ENCODE measurements at regions not wholly inside any gene's neighbourhood (a gene's known extent, or its start where the extent isn't known, plus 50 kb on each side); places are given as distances from the start of the nearest gene placed in this dataset.

DNA sequence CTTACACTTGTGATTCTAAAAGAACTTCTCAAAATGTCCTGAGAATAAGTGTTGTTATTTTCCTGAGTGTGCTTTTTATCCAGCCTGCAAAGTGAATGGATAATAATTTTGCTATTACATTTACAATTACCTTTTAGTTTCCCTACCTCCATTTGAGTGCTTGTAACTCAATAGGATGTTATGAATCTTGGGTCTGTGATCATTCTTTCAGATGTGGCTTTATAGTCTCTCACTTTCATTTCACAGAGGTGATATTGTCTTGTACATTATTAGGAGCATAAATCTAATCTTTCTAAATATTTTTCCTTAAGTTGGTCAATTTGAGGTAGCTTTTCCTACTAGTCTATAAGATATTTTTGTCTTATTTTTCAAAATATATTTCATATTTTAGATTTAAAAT lies 386.3 kb upstream of the EPHA6 start:
- BruUV-seq (replicated peaks): no TSS peak
- DNase-seq (ENCODE audit: low spot score): no peak
- Histone ChIP-seq H3K4me1 (ENCODE audit: insufficient read depth, low read length, poor library complexity, severe bottlenecking) (no peaks in the 10 kb centered on the region), H3K27ac (ENCODE audit: low read depth, low read length, poor library complexity, severe bottlenecking) (no peak overlapping the region), H3K4me3 (ENCODE audit: low read depth, low read length, poor library complexity, severe bottlenecking) (no peak overlapping the region), H3K36me3 (ENCODE audit: insufficient read depth, low read length, poor library complexity, severe bottlenecking) (no peaks in the 10 kb centered on the region), H3K27me3 (replicated peaks; ENCODE audit: insufficient read depth, low read depth, low read length, poor library complexity) (no peaks in the 10 kb centered on the region), H3K9me3 (ENCODE audit: low read depth, low read length, poor library complexity, severe bottlenecking) (peaks cover 31% of the 10 kb centered on the region)
- ChIA-PET POLR2A (ENCODE audit: low non-redundant PET) (no interaction called here), CTCF (no interaction called here)
- TF ChIP-seq EZH2 (IDR thresholded peaks at IDR 0.05; ENCODE audit: borderline replicate concordance, low read depth, low read length, poor library complexity, severe bottlenecking): no peak
- TF ChIP-seq, protein P1, sequence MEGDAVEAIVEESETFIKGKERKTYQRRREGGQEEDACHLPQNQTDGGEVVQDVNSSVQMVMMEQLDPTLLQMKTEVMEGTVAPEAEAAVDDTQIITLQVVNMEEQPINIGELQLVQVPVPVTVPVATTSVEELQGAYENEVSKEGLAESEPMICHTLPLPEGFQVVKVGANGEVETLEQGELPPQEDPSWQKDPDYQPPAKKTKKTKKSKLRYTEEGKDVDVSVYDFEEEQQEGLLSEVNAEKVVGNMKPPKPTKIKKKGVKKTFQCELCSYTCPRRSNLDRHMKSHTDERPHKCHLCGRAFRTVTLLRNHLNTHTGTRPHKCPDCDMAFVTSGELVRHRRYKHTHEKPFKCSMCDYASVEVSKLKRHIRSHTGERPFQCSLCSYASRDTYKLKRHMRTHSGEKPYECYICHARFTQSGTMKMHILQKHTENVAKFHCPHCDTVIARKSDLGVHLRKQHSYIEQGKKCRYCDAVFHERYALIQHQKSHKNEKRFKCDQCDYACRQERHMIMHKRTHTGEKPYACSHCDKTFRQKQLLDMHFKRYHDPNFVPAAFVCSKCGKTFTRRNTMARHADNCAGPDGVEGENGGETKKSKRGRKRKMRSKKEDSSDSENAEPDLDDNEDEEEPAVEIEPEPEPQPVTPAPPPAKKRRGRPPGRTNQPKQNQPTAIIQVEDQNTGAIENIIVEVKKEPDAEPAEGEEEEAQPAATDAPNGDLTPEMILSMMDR (conservative IDR thresholded peaks at IDR 0.05; ENCODE audit: low read depth, low read length): no peak
- intact Hi-C loops (cut with micrococcal nuclease; ENCODE audit: unreplicated experiment): no loop called here

DNA sequence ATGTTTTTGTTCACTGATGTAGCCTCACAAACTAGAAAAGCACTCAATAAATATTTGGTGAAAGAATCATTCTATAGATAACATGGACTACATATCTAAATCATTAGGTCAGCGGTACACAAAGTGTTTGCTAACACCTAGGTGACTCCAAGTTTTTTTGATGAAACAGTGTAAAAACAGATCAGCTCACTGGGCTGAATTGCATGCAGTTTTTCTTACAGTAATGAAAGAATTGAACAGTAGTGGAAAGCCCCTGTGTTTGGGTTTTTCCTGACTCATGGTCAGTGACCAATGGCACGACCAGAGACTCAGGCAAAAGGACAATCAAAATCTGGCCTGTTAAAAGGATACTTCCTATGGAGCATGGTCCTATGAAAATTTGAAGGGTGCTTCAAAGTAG lies 384.3 kb upstream of the EPHA6 start:
- H3K27me3 ChIP-seq (replicated peaks; ENCODE audit: insufficient read depth, low read depth, low read length, poor library complexity): no peaks in the 10 kb centered on the region
- POLR2A ChIA-PET (ENCODE audit: low non-redundant PET): no interaction called here
- peaks cover 33% of the 10 kb centered on the region for H3K9me3 ChIP-seq (ENCODE audit: low read depth, low read length, poor library complexity, severe bottlenecking)
- DNase-seq (ENCODE audit: low spot score): no peak
- H3K4me1 ChIP-seq (ENCODE audit: insufficient read depth, low read length, poor library complexity, severe bottlenecking): no peaks in the 10 kb centered on the region
- CTCF ChIA-PET: no interaction called here
- H3K4me3 ChIP-seq (ENCODE audit: low read depth, low read length, poor library complexity, severe bottlenecking): no peak overlapping the region
- no peak for TF ChIP-seq EZH2 (IDR thresholded peaks at IDR 0.05; ENCODE audit: borderline replicate concordance, low read depth, low read length, poor library complexity, severe bottlenecking)
- TF ChIP-seq, protein P1 (conservative IDR thresholded peaks at IDR 0.05; ENCODE audit: low read depth, low read length): no peak
- no peak overlapping the region for H3K27ac ChIP-seq (ENCODE audit: low read depth, low read length, poor library complexity, severe bottlenecking)
- H3K36me3 ChIP-seq (ENCODE audit: insufficient read depth, low read length, poor library complexity, severe bottlenecking): no peaks in the 10 kb centered on the region
- no TSS peak for BruUV-seq (replicated peaks)
- intact Hi-C loops (cut with micrococcal nuclease; ENCODE audit: unreplicated experiment): no loop called here

DNA sequence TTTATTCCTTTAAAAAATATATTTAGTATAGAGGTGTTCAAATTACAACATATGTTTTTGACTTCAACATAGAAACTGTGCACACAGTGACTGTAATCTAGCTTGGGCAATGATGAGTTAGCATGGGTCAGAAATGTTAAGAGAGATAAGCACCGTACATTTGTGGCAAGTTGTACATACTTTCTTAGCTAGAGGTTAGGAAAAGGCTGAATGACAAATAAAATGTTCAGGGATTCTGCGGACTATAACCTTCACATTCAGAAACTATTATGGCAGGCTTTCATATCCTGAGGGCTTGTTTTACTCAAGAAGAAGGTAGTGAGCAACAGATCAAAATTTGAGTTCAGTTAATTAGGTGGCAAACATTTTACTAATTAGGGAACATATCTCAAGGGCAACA lies 379.7 kb upstream of the EPHA6 start:
- intact Hi-C loops (cut with micrococcal nuclease; ENCODE audit: unreplicated experiment): no loop called here
- TF ChIP-seq, protein P1 (conservative IDR thresholded peaks at IDR 0.05; ENCODE audit: low read depth, low read length): no peak
- TF ChIP-seq EZH2 (IDR thresholded peaks at IDR 0.05; ENCODE audit: borderline replicate concordance, low read depth, low read length, poor library complexity, severe bottlenecking): no peak
- Histone ChIP-seq H3K4me3 (ENCODE audit: low read depth, low read length, poor library complexity, severe bottlenecking) (no peak overlapping the region), H3K9me3 (ENCODE audit: low read depth, low read length, poor library complexity, severe bottlenecking) (peaks cover 21% of the 10 kb centered on the region), H3K4me1 (ENCODE audit: insufficient read depth, low read length, poor library complexity, severe bottlenecking) (no peaks in the 10 kb centered on the region), H3K27ac (ENCODE audit: low read depth, low read length, poor library complexity, severe bottlenecking) (no peak overlapping the region), H3K27me3 (replicated peaks; ENCODE audit: insufficient read depth, low read depth, low read length, poor library complexity) (no peaks in the 10 kb centered on the region), H3K36me3 (ENCODE audit: insufficient read depth, low read length, poor library complexity, severe bottlenecking) (no peaks in the 10 kb centered on the region)
- no peak for DNase-seq (ENCODE audit: low spot score)
- ChIA-PET POLR2A (ENCODE audit: low non-redundant PET) (no interaction called here), CTCF (no interaction called here)
- BruUV-seq (replicated peaks): no TSS peak
